ENCODE measurements at regions not wholly inside any gene's neighbourhood (a gene's known extent, or its start where the extent isn't known, plus 50 kb on each side); places are given as distances from the start of the nearest gene placed in this dataset.

DNA sequence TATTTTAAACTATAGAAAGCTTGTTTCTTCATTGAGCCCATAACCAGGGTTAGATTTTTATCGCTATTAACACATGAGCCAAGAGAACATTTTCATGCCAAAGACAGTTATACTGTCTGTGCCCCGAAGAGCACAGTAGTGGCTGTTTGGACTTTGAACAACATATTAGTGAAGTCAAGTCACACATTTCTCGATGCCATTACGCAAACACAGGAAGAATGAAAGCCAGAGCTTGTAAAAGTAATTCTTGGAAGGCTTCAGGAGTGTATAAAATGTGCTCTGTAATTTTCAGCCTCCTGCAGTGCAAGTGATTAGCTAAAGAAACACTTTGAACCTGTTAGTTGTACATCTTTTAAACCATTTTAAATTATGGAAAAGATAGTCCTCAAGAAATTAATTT, 590.7 kb upstream of the PITX2 start:
- H3K9me3 ChIP-seq (ENCODE audit: low read length): no peaks in the 10 kb centered on the region
- no peaks in the 10 kb centered on the region for H3K36me3 ChIP-seq (ENCODE audit: insufficient read depth, low read length)
- no peaks in the 10 kb centered on the region for H3K27me3 ChIP-seq (ENCODE audit: insufficient read depth, low read length)
- H3K4me1 ChIP-seq (ENCODE audit: insufficient read depth, low read length): no peaks in the 10 kb centered on the region
- H3K4me3 ChIP-seq (ENCODE audit: low read length): no peak overlapping the region
- no peak overlapping the region for H2AFZ ChIP-seq (ENCODE audit: low read depth, low read length)

DNA sequence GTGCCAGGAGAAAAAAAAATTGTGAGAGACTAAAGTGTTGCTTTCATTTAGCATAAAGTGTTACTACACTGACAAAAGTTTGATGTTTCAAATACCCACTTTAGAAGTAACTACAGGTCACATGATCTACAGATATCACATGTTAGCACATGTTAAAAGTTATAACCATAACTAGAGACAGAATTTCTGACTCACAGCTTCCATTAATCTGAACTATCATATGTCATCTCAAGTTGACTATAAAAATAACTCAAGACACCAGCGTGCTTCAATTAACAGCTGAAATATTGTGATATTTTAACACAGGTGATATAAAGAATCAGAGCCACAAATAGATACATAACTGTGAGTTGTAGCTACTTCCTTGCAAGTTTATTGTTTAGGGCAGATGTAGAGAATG, 591.5 kb upstream of the PITX2 start:
- H3K36me3 ChIP-seq (ENCODE audit: insufficient read depth, low read length): no peaks in the 10 kb centered on the region
- H3K27me3 ChIP-seq (ENCODE audit: insufficient read depth, low read length): no peaks in the 10 kb centered on the region
- no peak overlapping the region for H2AFZ ChIP-seq (ENCODE audit: low read depth, low read length)
- H3K4me1 ChIP-seq (ENCODE audit: insufficient read depth, low read length): no peaks in the 10 kb centered on the region
- H3K9me3 ChIP-seq (ENCODE audit: low read length): no peaks in the 10 kb centered on the region
- H3K4me3 ChIP-seq (ENCODE audit: low read length): no peak overlapping the region

DNA sequence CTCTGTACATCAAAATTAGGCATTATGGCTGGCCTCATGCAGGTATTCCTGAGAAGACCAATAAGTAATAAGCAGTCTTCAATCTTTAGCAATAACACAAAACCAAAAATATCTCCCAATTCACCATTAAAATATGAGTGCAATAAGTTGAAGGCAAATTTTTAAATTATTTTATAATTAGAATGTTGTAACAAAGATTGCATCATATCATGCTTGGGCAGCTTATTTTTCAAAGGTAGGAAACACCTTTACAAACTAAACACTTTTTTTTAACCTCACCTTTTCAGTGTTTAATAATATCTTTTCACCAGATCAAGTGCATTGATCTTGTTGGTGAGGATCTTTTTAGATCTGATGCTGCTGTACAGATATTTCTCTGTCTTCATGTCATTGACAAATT, 592.9 kb upstream of the PITX2 start:
- Histone ChIP-seq H3K4me1 (ENCODE audit: insufficient read depth, low read length) (no peaks in the 10 kb centered on the region), H2AFZ (ENCODE audit: low read depth, low read length) (no peak overlapping the region)

DNA sequence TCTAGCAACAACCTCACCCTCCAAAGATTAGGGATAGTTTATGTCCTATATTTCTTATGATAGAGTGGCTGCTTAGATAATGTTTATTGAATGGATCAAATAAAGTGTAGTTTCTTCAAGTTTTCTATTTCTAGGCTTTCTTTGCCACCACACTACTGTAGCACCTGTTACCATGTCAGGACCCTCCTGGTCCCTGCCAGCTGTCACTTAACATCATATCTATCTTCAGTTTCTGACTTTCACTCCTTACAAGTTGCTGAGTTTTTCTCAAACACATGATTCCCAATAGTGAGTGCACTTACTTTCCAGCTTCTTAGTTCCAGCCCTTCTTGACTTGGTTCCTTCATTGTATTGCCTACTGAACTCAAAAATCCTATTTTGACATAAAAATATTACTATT, 593.9 kb upstream of the PITX2 start:
- Histone ChIP-seq H3K4me3 (ENCODE audit: low read length) (no peak overlapping the region), H3K27me3 (ENCODE audit: insufficient read depth, low read length) (no peaks in the 10 kb centered on the region), H3K9me3 (ENCODE audit: low read length) (no peaks in the 10 kb centered on the region), H2AFZ (ENCODE audit: low read depth, low read length) (no peak overlapping the region), H3K4me1 (ENCODE audit: insufficient read depth, low read length) (no peaks in the 10 kb centered on the region), H3K36me3 (ENCODE audit: insufficient read depth, low read length) (no peaks in the 10 kb centered on the region)

More for the DNA sequence above, 592.9 kb upstream of the PITX2 start:
- Histone ChIP-seq H3K4me3 (ENCODE audit: low read length) (no peak overlapping the region), H3K27me3 (ENCODE audit: insufficient read depth, low read length) (no peaks in the 10 kb centered on the region), H3K9me3 (ENCODE audit: low read length) (no peaks in the 10 kb centered on the region), H3K36me3 (ENCODE audit: insufficient read depth, low read length) (no peaks in the 10 kb centered on the region)

GRCh38 chr4:111221371-111221770, 598.5 kb upstream of the PITX2 start:
- H3K4me3 ChIP-seq (ENCODE audit: low read length): no peak overlapping the region
- no peaks in the 10 kb centered on the region for H3K9me3 ChIP-seq (ENCODE audit: low read length)

GRCh38 chr4:111228396-111228795, 605.5 kb upstream of the PITX2 start:
- Histone ChIP-seq H3K4me1 (ENCODE audit: insufficient read depth, low read length) (no peaks in the 10 kb centered on the region), H2AFZ (ENCODE audit: low read depth, low read length) (no peak overlapping the region), H3K4me3 (ENCODE audit: low read length) (no peak overlapping the region), H3K9me3 (ENCODE audit: low read length) (no peaks in the 10 kb centered on the region), H3K36me3 (ENCODE audit: insufficient read depth, low read length) (no peaks in the 10 kb centered on the region), H3K27me3 (ENCODE audit: insufficient read depth, low read length) (no peaks in the 10 kb centered on the region)

More at GRCh38 chr4:111221371-111221770, 598.5 kb upstream of the PITX2 start:
- H3K36me3 ChIP-seq (ENCODE audit: insufficient read depth, low read length): no peaks in the 10 kb centered on the region
- H3K4me1 ChIP-seq (ENCODE audit: insufficient read depth, low read length): no peaks in the 10 kb centered on the region
- no peak overlapping the region for H2AFZ ChIP-seq (ENCODE audit: low read depth, low read length)
- no peaks in the 10 kb centered on the region for H3K27me3 ChIP-seq (ENCODE audit: insufficient read depth, low read length)

DNA sequence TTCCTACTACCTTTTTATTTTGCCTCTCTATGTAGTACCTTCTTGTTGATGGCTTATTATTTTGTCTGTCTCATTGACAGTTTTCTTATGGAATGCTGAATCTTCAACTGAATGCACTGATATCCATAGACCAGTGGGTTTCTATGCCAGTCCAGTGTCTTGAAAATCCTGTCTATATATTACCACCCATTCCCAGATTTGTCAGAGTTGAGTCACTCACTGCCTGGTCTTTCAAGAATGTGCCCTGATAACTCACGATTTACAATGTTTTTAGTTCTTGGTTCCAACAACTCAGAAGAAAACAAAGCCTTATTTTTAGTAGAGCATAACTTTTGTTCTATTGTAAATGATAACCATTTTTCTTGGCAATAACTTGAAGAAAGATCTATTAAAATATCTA, 606.0 kb upstream of the PITX2 start:
- H3K27me3 ChIP-seq (ENCODE audit: insufficient read depth, low read length): no peaks in the 10 kb centered on the region
- no peak overlapping the region for H2AFZ ChIP-seq (ENCODE audit: low read depth, low read length)
- H3K4me1 ChIP-seq (ENCODE audit: insufficient read depth, low read length): no peaks in the 10 kb centered on the region
- H3K36me3 ChIP-seq (ENCODE audit: insufficient read depth, low read length): no peaks in the 10 kb centered on the region
- H3K9me3 ChIP-seq (ENCODE audit: low read length): no peaks in the 10 kb centered on the region
- no peak overlapping the region for H3K4me3 ChIP-seq (ENCODE audit: low read length)

GRCh38 chr4:111230265-111230664, 607.4 kb upstream of the PITX2 start:
- Histone ChIP-seq H3K4me3 (ENCODE audit: low read length) (no peak overlapping the region), H3K36me3 (ENCODE audit: insufficient read depth, low read length) (no peaks in the 10 kb centered on the region), H3K9me3 (ENCODE audit: low read length) (no peaks in the 10 kb centered on the region), H2AFZ (ENCODE audit: low read depth, low read length) (no peak overlapping the region), H3K27me3 (ENCODE audit: insufficient read depth, low read length) (no peaks in the 10 kb centered on the region), H3K4me1 (ENCODE audit: insufficient read depth, low read length) (no peaks in the 10 kb centered on the region)

- Histone ChIP-seq H3K27me3 (ENCODE audit: insufficient read depth, low read length) (no peaks in the 10 kb centered on the region), H3K9me3 (ENCODE audit: low read length) (no peaks in the 10 kb centered on the region), H2AFZ (ENCODE audit: low read depth, low read length) (no peak overlapping the region), H3K4me3 (ENCODE audit: low read length) (no peak overlapping the region), H3K36me3 (ENCODE audit: insufficient read depth, low read length) (no peaks in the 10 kb centered on the region), H3K4me1 (ENCODE audit: insufficient read depth, low read length) (no peaks in the 10 kb centered on the region)
Measured at GRCh38 chr4:111231281-111231680, 608.4 kb upstream of the PITX2 start.

DNA sequence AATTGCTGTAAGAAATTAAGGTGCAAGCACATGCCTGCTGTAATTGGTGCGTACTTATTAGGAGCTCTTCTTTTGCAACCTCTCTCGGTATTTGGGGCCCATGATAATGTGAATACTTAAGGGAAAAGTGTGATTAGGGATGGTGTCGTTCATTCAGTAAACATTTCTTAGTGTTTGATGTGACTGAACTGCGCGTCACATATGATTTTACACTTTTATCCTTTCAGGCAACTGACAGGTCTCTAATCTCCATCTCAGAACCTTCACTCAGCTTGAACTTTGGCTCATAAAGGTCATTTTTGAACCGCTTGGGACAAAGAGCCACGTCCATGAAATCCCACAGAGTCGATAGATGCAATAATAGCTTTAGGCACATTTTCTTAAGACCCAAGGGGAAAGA, 612.1 kb upstream of the PITX2 start:
- no peaks in the 10 kb centered on the region for H3K4me1 ChIP-seq (ENCODE audit: insufficient read depth, low read length)
- no peak overlapping the region for H2AFZ ChIP-seq (ENCODE audit: low read depth, low read length)
- H3K36me3 ChIP-seq (ENCODE audit: insufficient read depth, low read length): no peaks in the 10 kb centered on the region
- no peaks in the 10 kb centered on the region for H3K27me3 ChIP-seq (ENCODE audit: insufficient read depth, low read length)
- no peak overlapping the region for H3K4me3 ChIP-seq (ENCODE audit: low read length)
- no peaks in the 10 kb centered on the region for H3K9me3 ChIP-seq (ENCODE audit: low read length)

GRCh38 chr4:111263836-111264235, 641.0 kb upstream of the PITX2 start:
- no peak overlapping the region for H3K4me3 ChIP-seq (ENCODE audit: low read length)
- H3K27me3 ChIP-seq (ENCODE audit: insufficient read depth, low read length): peaks cover 4% of the 10 kb centered on the region
- no peak overlapping the region for H2AFZ ChIP-seq (ENCODE audit: low read depth, low read length)
- H3K36me3 ChIP-seq (ENCODE audit: insufficient read depth, low read length): no peaks in the 10 kb centered on the region
- H3K4me1 ChIP-seq (ENCODE audit: insufficient read depth, low read length): no peaks in the 10 kb centered on the region
- no peaks in the 10 kb centered on the region for H3K9me3 ChIP-seq (ENCODE audit: low read length)

- Histone ChIP-seq H3K4me1 (ENCODE audit: insufficient read depth, low read length) (no peaks in the 10 kb centered on the region), H3K27me3 (ENCODE audit: insufficient read depth, low read length) (peaks cover 4% of the 10 kb centered on the region)
Measured at GRCh38 chr4:111266937-111267336, 644.1 kb upstream of the PITX2 start.

DNA sequence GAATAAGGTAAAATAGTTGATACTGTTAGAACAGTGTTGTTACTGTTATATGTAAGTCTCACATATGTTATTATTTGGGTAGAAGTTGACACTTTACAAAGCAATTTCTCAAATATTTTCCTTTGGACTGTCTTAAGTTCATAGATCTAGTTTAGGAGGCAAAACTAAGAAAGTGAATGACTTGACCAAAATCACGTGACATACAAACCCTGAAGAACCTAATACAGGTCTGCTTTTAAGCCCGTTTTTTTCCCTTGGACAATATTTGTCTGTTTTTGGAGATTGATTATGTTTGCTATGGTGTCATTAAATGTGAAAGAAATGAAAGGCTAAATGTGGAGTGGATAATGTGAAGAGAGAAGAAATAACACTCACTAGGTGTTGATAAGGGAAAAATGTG, 644.9 kb upstream of the PITX2 start:
- no peaks in the 10 kb centered on the region for H3K4me1 ChIP-seq (ENCODE audit: insufficient read depth, low read length)
- H3K36me3 ChIP-seq (ENCODE audit: insufficient read depth, low read length): no peaks in the 10 kb centered on the region
- no peak overlapping the region for H2AFZ ChIP-seq (ENCODE audit: low read depth, low read length)
- peaks cover 4% of the 10 kb centered on the region for H3K27me3 ChIP-seq (ENCODE audit: insufficient read depth, low read length)
- H3K9me3 ChIP-seq (ENCODE audit: low read length): no peaks in the 10 kb centered on the region
- no peak overlapping the region for H3K4me3 ChIP-seq (ENCODE audit: low read length)

More at GRCh38 chr4:111266937-111267336, 644.1 kb upstream of the PITX2 start:
- Histone ChIP-seq H2AFZ (ENCODE audit: low read depth, low read length) (no peak overlapping the region), H3K9me3 (ENCODE audit: low read length) (no peaks in the 10 kb centered on the region), H3K4me3 (ENCODE audit: low read length) (no peak overlapping the region), H3K36me3 (ENCODE audit: insufficient read depth, low read length) (no peaks in the 10 kb centered on the region)

- H3K4me3 ChIP-seq (ENCODE audit: low read length): no peak overlapping the region
Measured at GRCh38 chr4:111268769-111269414, 646.0 kb upstream of the PITX2 start.

More at GRCh38 chr4:111268769-111269414, 646.0 kb upstream of the PITX2 start:
- Histone ChIP-seq H3K9me3 (ENCODE audit: low read length) (no peaks in the 10 kb centered on the region), H2AFZ (ENCODE audit: low read depth, low read length) (no peak overlapping the region), H3K27me3 (ENCODE audit: insufficient read depth, low read length) (peaks cover 4% of the 10 kb centered on the region), H3K36me3 (ENCODE audit: insufficient read depth, low read length) (no peaks in the 10 kb centered on the region), H3K4me1 (ENCODE audit: insufficient read depth, low read length) (no peaks in the 10 kb centered on the region)
